Natural killer cell (primary cell): ENCODE measurements at regions not wholly inside any gene's neighbourhood (a gene's known extent, or its start where the extent isn't known, plus 50 kb on each side); places are given as distances from the start of the nearest gene placed in this dataset.

Experiments used
- ATAC-seq, 3 donors: fragments of 150-1000 bp in 2 of 3; fragments of 200-7000 bp in 1 of 3; cut with Tn5 transposase; 1 replicate in 1 of 3; 2 replicates in 2 of 3; pipeline ENCODE4 v1.10.0; 2021; ENCODE audit warnings: mild to moderate bottlenecking in 2 of 3, moderate library complexity in 2 of 3
- DNase-seq, 2 donors: peaks; one replicate each; pipeline versions ENCODE4 v3.0.0 to v3.0.0-alpha.2; 2013 to 2021; ENCODE audit warnings: mixed read lengths in 1 of 2
- H3K27ac ChIP-seq: one replicate; pipeline ENCODE4 v1.5.1; 2013; ENCODE audit warnings: mild to moderate bottlenecking, low read length
- H3K27me3 ChIP-seq: one replicate; pipeline ENCODE4 v1.6.1; 2013; ENCODE audit warnings: low read length; ENCODE audit not compliant: control insufficient read depth, insufficient read depth
- H3K36me3 ChIP-seq: one replicate; pipeline ENCODE4 v1.6.1; 2013; ENCODE audit warnings: low read length; ENCODE audit not compliant: control insufficient read depth, insufficient read depth
- H3K4me1 ChIP-seq: one replicate; pipeline ENCODE4 v1.6.1; 2013; ENCODE audit warnings: low read length; ENCODE audit not compliant: control insufficient read depth, insufficient read depth
- H3K4me3 ChIP-seq: one replicate; pipeline ENCODE4 v1.5.1; 2013; ENCODE audit warnings: low read length
- H3K9me3 ChIP-seq: one replicate; pipeline ENCODE4 v1.6.1; 2013; ENCODE audit warnings: low read length; ENCODE audit not compliant: control insufficient read depth, insufficient read depth
- H3K27ac Mint-ChIP-seq, 2 donors: one replicate each; pipeline ENCODE4 v1.8.0; 2022; ENCODE audit warnings: mild to moderate bottlenecking in 2 of 2, mixed read lengths in 2 of 2, moderate library complexity in 1 of 2
- H3K27me3 Mint-ChIP-seq, 2 donors: one replicate each; pipeline ENCODE4 v1.8.0; 2022; ENCODE audit warnings: low read depth in 2 of 2, mixed read lengths in 2 of 2
- H3K36me3 Mint-ChIP-seq: one replicate; pipeline ENCODE4 v1.8.0; 2022; ENCODE audit warnings: mixed read lengths
- H3K4me1 Mint-ChIP-seq, 2 donors: one replicate each; pipeline ENCODE4 v1.8.0; 2022; ENCODE audit warnings: mixed read lengths in 2 of 2
- H3K4me3 Mint-ChIP-seq: one replicate; pipeline ENCODE4 v1.8.0; 2022; ENCODE audit warnings: mild to moderate bottlenecking, moderate library complexity, mixed read lengths
- H3K9me3 Mint-ChIP-seq, 2 donors: one replicate each; pipeline ENCODE4 v1.8.0; 2022; ENCODE audit warnings: mixed read lengths in 2 of 2
- CTCF ChIP-seq: fragments of 200-600 bp; IDR thresholded peaks from one replicate; pipeline ENCODE4 v1.8.0; 2022; ENCODE audit warnings: antibody characterized with exemption
- WGBS: methylation state at CpG from one replicate; pipeline ENCODE4 v1.1.7; 2013; ENCODE audit warnings: missing lambda C conversion rate; ENCODE audit not compliant: insufficient coverage; 5-methylcytosine and 5-hydroxymethylcytosine counted together
- intact Hi-C: fragments of 100-400 bp; cut with micrococcal nuclease; formaldehyde crosslinking; loops from one replicate; pipeline ENCODE4 v1.14.2; 2022

GRCh38 chr2:126836761-126837679 is 61.7 kb upstream of the TEX51 start:
- H3K27me3 ChIP-seq: no peaks in the 10 kb centered on the region
- Mint-ChIP-seq H3K4me3 (no peak overlapping the region), H3K9me3 (no peaks in the 10 kb centered on the region)

GRCh38 chr2:126837966-126838715 is 60.5 kb upstream of the TEX51 start:
- Histone ChIP-seq H3K27ac (no peak overlapping the region), H3K4me3 (no peak overlapping the region), H3K4me1 (no peaks in the 10 kb centered on the region), H3K9me3 (no peaks in the 10 kb centered on the region), H3K27me3 (no peaks in the 10 kb centered on the region), H3K36me3 (no peaks in the 10 kb centered on the region)
- intact Hi-C loops: no loop called here
- no peaks in the 10 kb centered on the region for H3K4me1 Mint-ChIP-seq
- H3K27me3 Mint-ChIP-seq: peaks cover 0 to 10% of the 10 kb centered on the region in 2 donors
- WGBS: 85% methylated on average over 11 of the region's 11 CpGs
- no peak overlapping the region for H3K27ac Mint-ChIP-seq
- H3K4me3 Mint-ChIP-seq: no peak overlapping the region
- no peaks in the 10 kb centered on the region for H3K9me3 Mint-ChIP-seq
- TF ChIP-seq CTCF: no peak
- ATAC-seq (no peak), DNase-seq (no peak)
- H3K36me3 Mint-ChIP-seq: no peaks in the 10 kb centered on the region

More at GRCh38 chr2:126836761-126837679, 61.7 kb upstream of the TEX51 start:
- intact Hi-C loops: no loop called here
- Histone ChIP-seq H3K27ac (no peak overlapping the region), H3K4me3 (no peak overlapping the region), H3K9me3 (no peaks in the 10 kb centered on the region), H3K36me3 (no peaks in the 10 kb centered on the region), H3K4me1 (no peaks in the 10 kb centered on the region)
- 89% methylated on average over 20 of the region's 20 CpGs for WGBS
- DNase-seq (no peak), ATAC-seq (no peak)
- no peak overlapping the region for H3K27ac Mint-ChIP-seq
- no peaks in the 10 kb centered on the region for H3K4me1 Mint-ChIP-seq
- TF ChIP-seq CTCF: no peak
- no peaks in the 10 kb centered on the region for H3K36me3 Mint-ChIP-seq
- peaks cover 0 to 5% of the 10 kb centered on the region in 2 donors for H3K27me3 Mint-ChIP-seq

GRCh38 chr2:126838716-126838985 is 60.0 kb upstream of the TEX51 start:
- no peak overlapping the region for H3K4me3 Mint-ChIP-seq
- Histone ChIP-seq H3K27ac (no peak overlapping the region), H3K9me3 (no peaks in the 10 kb centered on the region), H3K36me3 (no peaks in the 10 kb centered on the region), H3K4me3 (no peak overlapping the region), H3K27me3 (no peaks in the 10 kb centered on the region), H3K4me1 (no peaks in the 10 kb centered on the region)
- H3K27ac Mint-ChIP-seq: no peak overlapping the region
- WGBS: 42% methylated on average over 3 of the region's 3 CpGs
- H3K4me1 Mint-ChIP-seq: no peaks in the 10 kb centered on the region
- intact Hi-C loops: no loop called here
- no peaks in the 10 kb centered on the region for H3K36me3 Mint-ChIP-seq
- H3K9me3 Mint-ChIP-seq: no peaks in the 10 kb centered on the region
- no peak for TF ChIP-seq CTCF
- no peak for ATAC-seq
- H3K27me3 Mint-ChIP-seq: peaks cover 0 to 10% of the 10 kb centered on the region in 2 donors
- DNase-seq: no peak
